ENCODE measurements at regions not wholly inside any gene's neighbourhood (a gene's known extent, or its start where the extent isn't known, plus 50 kb on each side); places are given as distances from the start of the nearest gene placed in this dataset.
A peak's percentile ranks its signal among the peaks of the same experiment; 100 is the strongest.

DNA sequence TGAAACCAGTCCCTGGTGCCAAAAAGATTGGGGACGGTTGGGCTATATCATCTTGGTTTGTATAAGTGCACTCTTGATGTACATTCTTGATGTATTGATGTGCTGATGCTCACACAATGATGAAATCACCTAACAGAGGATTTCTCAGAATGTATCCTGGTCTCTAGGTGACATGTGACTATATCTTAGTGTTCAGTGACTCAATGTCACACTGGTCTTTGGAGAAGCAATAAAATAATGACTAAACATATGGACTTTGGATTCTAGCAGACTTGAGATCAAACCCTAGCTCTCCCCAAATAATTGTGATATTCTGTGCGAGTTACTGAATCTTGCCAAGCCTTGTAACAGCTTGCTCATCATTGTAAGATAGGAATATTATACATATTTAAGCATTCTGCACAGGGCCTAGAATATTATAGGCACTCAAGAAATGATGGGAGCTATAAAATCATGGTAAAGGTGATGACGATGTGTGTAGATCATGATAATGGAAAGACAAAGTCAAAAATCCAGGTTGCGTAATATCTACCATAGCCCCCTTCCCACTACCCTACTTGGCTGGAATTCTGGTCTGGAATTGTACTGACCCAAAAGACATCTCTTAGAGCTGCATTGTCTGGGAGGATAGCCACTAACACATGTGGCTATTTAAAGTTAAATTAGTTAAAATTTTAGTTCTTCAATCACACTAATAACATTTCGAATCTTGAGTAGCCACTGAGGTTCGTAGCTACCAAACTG lies 117.6 kb upstream of the PWP1 start:
- no peaks in the 10 kb centered on the region for H3K9me3 ChIP-seq (ENCODE audit: low read length)
- POLR2A ChIA-PET = no interaction called here
- intact Hi-C loops (cut with micrococcal nuclease; ENCODE audit: unreplicated experiment) (no loop called here), in situ Hi-C loops (cut with HindIII; ENCODE audit: extremely low pct_ligation_motif_present, low pct_unique_long_range_greater_than_20kb) (no loop called here)
- H2AFZ ChIP-seq (ENCODE audit: low read length) = no peak overlapping the region
- no peaks in the 10 kb centered on the region for H3K4me1 ChIP-seq (ENCODE audit: insufficient read depth, low read length)
- H3K79me2 ChIP-seq (ENCODE audit: insufficient read depth, low read length) = no peaks in the 10 kb centered on the region
- ATAC-seq (no peak), DNase-seq (ENCODE audit: low spot score) (no peak), FAIRE-seq (no peak)
- no peak overlapping the region for H3K4me2 ChIP-seq (ENCODE audit: low read depth, low read length)
- no TSS peak for BruUV-seq (replicated peaks)
- 64% methylated on average over 6 of the region's 6 CpGs for WGBS (ENCODE audit: low lambda C conversion rate)
- no peaks in the 10 kb centered on the region for H3K27me3 ChIP-seq (ENCODE audit: control insufficient read depth in 1 of 2, insufficient read depth in 2 of 2, low read length in 2 of 2)
- CTCF ChIA-PET (ENCODE audit: low intra/inter-chr PET ratio, low total read pairs) = no interaction called here
- no peaks in the 10 kb centered on the region for H4K20me1 ChIP-seq (ENCODE audit: insufficient read depth, low read length)
- H3K4me3 ChIP-seq (replicated peaks in 1 of 3; ENCODE audit: insufficient read depth in 1 of 3, low read depth in 2 of 3, low read length in 3 of 3) = no peak overlapping the region
- no peaks in the 10 kb centered on the region for H3K36me3 ChIP-seq (replicated peaks in 1 of 2; ENCODE audit: control insufficient read depth in 1 of 2, insufficient read depth in 2 of 2, low read length in 2 of 2)
- H3K27ac ChIP-seq (ENCODE audit: extremely low read length, insufficient read depth, low read length) = no peak overlapping the region
- H3K9ac ChIP-seq (ENCODE audit: insufficient read depth, low read depth, low read length) = no peak overlapping the region
- TF ChIP-seq CEBPB (IDR thresholded peaks at IDR 0.05; ENCODE audit: borderline replicate concordance, low read depth, low read length) = peak; percentile 76
- TF ChIP-seq, protein P1, sequence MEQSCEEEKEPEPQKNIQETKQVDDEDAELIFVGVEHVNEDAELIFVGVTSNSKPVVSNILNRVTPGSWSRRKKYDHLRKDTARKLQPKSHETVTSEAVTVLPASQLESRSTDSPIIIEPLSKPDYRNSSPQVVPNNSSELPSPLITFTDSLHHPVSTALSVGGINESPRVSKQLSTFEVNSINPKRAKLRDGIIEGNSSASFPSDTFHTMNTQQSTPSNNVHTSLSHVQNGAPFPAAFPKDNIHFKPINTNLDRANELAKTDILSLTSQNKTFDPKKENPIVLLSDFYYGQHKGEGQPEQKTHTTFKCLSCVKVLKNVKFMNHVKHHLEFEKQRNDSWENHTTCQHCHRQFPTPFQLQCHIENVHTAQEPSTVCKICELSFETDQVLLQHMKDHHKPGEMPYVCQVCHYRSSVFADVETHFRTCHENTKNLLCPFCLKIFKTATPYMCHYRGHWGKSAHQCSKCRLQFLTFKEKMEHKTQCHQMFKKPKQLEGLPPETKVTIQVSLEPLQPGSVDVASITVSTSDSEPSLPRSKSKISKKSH (CRISPR knock-in tag; IDR thresholded peaks at IDR 0.05; ENCODE audit: borderline replicate concordance) = no peak

DNA sequence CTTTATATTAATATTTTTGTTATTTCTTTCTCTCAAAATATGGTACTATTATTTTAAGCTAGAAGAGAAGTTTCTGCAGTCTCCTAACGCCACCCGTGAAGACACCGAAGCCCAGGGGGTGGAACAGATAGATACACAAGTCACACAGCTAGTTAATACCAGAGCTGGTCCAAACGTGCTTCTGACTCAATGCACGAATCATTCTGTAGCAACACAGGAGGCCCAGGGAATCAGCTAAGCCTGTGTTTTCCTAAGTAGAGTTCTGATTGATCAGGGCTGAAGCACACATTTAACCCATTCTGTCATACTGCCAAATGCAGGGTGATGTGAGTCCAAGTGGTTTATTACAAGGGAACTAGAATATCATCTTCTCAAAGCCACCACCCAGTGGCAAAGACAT lies 116.9 kb upstream of the PWP1 start:
- H3K9ac ChIP-seq (ENCODE audit: insufficient read depth, low read depth, low read length) = no peak overlapping the region
- CTCF ChIA-PET (ENCODE audit: low intra/inter-chr PET ratio, low total read pairs) = no interaction called here
- H3K4me1 ChIP-seq (ENCODE audit: insufficient read depth, low read length) = no peaks in the 10 kb centered on the region
- DNase-seq (ENCODE audit: low spot score) = no peak
- in situ Hi-C loops (cut with HindIII; ENCODE audit: extremely low pct_ligation_motif_present, low pct_unique_long_range_greater_than_20kb) (no loop called here), intact Hi-C loops (cut with micrococcal nuclease; ENCODE audit: unreplicated experiment) (no loop called here)
- H3K4me2 ChIP-seq (ENCODE audit: low read depth, low read length) = no peak overlapping the region
- H3K27ac ChIP-seq (ENCODE audit: extremely low read length, insufficient read depth, low read length) = no peak overlapping the region
- no peaks in the 10 kb centered on the region for H3K79me2 ChIP-seq (ENCODE audit: insufficient read depth, low read length)
- no peak overlapping the region for H3K4me3 ChIP-seq (replicated peaks in 1 of 3; ENCODE audit: insufficient read depth in 1 of 3, low read depth in 2 of 3, low read length in 3 of 3)
- no TSS peak for BruUV-seq (replicated peaks)
- H3K36me3 ChIP-seq (replicated peaks in 1 of 2; ENCODE audit: control insufficient read depth in 1 of 2, insufficient read depth in 2 of 2, low read length in 2 of 2) = no peaks in the 10 kb centered on the region
- no peaks in the 10 kb centered on the region for H3K27me3 ChIP-seq (ENCODE audit: control insufficient read depth in 1 of 2, insufficient read depth in 2 of 2, low read length in 2 of 2)
- no peaks in the 10 kb centered on the region for H4K20me1 ChIP-seq (ENCODE audit: insufficient read depth, low read length)
- no peak for ATAC-seq
- no peaks in the 10 kb centered on the region for H3K9me3 ChIP-seq (ENCODE audit: low read length)
- POLR2A ChIA-PET = no interaction called here
- H2AFZ ChIP-seq (ENCODE audit: low read length) = no peak overlapping the region
- no peak for FAIRE-seq
- WGBS (ENCODE audit: low lambda C conversion rate) = 57% methylated on average over 5 of the region's 5 CpGs
- TF ChIP-seq ZSCAN31 (CRISPR knock-in tag; IDR thresholded peaks at IDR 0.05; ENCODE audit: low read depth) = no peak
- TF ChIP-seq, protein P2, sequence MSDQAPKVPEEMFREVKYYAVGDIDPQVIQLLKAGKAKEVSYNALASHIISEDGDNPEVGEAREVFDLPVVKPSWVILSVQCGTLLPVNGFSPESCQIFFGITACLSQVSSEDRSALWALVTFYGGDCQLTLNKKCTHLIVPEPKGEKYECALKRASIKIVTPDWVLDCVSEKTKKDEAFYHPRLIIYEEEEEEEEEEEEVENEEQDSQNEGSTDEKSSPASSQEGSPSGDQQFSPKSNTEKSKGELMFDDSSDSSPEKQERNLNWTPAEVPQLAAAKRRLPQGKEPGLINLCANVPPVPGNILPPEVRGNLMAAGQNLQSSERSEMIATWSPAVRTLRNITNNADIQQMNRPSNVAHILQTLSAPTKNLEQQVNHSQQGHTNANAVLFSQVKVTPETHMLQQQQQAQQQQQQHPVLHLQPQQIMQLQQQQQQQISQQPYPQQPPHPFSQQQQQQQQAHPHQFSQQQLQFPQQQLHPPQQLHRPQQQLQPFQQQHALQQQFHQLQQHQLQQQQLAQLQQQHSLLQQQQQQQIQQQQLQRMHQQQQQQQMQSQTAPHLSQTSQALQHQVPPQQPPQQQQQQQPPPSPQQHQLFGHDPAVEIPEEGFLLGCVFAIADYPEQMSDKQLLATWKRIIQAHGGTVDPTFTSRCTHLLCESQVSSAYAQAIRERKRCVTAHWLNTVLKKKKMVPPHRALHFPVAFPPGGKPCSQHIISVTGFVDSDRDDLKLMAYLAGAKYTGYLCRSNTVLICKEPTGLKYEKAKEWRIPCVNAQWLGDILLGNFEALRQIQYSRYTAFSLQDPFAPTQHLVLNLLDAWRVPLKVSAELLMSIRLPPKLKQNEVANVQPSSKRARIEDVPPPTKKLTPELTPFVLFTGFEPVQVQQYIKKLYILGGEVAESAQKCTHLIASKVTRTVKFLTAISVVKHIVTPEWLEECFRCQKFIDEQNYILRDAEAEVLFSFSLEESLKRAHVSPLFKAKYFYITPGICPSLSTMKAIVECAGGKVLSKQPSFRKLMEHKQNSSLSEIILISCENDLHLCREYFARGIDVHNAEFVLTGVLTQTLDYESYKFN (CRISPR knock-in tag; conservative IDR thresholded peaks at IDR 0.05) = no peak
- no peak for TF ChIP-seq U2AF1 (optimal IDR thresholded peaks at IDR 0.05; ENCODE audit: low read depth, low read length)
- TF ChIP-seq ZFAT (CRISPR knock-in tag; conservative IDR thresholded peaks at IDR 0.05) = no peak
- TF ChIP-seq, protein P3, sequence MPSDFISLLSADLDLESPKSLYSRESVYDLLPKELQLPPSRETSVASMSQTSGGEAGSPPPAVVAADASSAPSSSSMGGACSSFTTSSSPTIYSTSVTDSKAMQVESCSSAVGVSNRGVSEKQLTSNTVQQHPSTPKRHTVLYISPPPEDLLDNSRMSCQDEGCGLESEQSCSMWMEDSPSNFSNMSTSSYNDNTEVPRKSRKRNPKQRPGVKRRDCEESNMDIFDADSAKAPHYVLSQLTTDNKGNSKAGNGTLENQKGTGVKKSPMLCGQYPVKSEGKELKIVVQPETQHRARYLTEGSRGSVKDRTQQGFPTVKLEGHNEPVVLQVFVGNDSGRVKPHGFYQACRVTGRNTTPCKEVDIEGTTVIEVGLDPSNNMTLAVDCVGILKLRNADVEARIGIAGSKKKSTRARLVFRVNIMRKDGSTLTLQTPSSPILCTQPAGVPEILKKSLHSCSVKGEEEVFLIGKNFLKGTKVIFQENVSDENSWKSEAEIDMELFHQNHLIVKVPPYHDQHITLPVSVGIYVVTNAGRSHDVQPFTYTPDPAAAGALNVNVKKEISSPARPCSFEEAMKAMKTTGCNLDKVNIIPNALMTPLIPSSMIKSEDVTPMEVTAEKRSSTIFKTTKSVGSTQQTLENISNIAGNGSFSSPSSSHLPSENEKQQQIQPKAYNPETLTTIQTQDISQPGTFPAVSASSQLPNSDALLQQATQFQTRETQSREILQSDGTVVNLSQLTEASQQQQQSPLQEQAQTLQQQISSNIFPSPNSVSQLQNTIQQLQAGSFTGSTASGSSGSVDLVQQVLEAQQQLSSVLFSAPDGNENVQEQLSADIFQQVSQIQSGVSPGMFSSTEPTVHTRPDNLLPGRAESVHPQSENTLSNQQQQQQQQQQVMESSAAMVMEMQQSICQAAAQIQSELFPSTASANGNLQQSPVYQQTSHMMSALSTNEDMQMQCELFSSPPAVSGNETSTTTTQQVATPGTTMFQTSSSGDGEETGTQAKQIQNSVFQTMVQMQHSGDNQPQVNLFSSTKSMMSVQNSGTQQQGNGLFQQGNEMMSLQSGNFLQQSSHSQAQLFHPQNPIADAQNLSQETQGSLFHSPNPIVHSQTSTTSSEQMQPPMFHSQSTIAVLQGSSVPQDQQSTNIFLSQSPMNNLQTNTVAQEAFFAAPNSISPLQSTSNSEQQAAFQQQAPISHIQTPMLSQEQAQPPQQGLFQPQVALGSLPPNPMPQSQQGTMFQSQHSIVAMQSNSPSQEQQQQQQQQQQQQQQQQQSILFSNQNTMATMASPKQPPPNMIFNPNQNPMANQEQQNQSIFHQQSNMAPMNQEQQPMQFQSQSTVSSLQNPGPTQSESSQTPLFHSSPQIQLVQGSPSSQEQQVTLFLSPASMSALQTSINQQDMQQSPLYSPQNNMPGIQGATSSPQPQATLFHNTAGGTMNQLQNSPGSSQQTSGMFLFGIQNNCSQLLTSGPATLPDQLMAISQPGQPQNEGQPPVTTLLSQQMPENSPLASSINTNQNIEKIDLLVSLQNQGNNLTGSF (CRISPR knock-in tag; IDR thresholded peaks at IDR 0.05) = no peak
